AG10803 (cell line): ENCODE measurements at regions not wholly inside any gene's neighbourhood (a gene's known extent, or its start where the extent isn't known, plus 50 kb on each side); places are given as distances from the start of the nearest gene placed in this dataset.
A peak's percentile ranks its signal among the peaks of the same experiment; 100 is the strongest.

Experiments
- DNase-seq: peaks from one replicate; pipeline ENCODE4 v3.0.0; 2010; ENCODE audit warnings: low read depth
- H3K4me3 ChIP-seq: 2 replicates; pipeline ENCODE4 v1.5.1; 2011; ENCODE audit warnings: mild to moderate bottlenecking, low read length, control low read depth
- CTCF ChIP-seq: conservative IDR thresholded peaks from 2 replicates; pipeline ENCODE4 v1.5.1; 2011; ENCODE audit warnings: mild to moderate bottlenecking, low read length, control low read depth, inconsistent platforms

GRCh38 chr2:217220228-217221013, 360.6 kb upstream of the TNP1 start:
- peak; percentile 14 for DNase-seq
- no peak overlapping the region for H3K4me3 ChIP-seq
- TF ChIP-seq CTCF: no peak

- TF ChIP-seq CTCF: no peak
- H3K4me3 ChIP-seq: no peak overlapping the region
- peak; percentile 35 for DNase-seq
These were observed 359.3 kb upstream of the TNP1 start for GRCh38 chr2:217219164-217219520.

GRCh38 chr2:217218269-217219163, 358.7 kb upstream of the TNP1 start:
- no peak overlapping the region for H3K4me3 ChIP-seq
- TF ChIP-seq CTCF: no peak
- peak; percentile 53 for DNase-seq

- no peak for DNase-seq
- H3K4me3 ChIP-seq: no peak overlapping the region
- no peak for TF ChIP-seq CTCF
These were observed 357.1 kb upstream of the TNP1 start for GRCh38 chr2:217216982-217217381.

GRCh38 chr2:217216316-217216715, 356.5 kb upstream of the TNP1 start:
- no peak for TF ChIP-seq CTCF
- DNase-seq: no peak
- no peak overlapping the region for H3K4me3 ChIP-seq

- no peak for DNase-seq
These were observed 356.0 kb upstream of the TNP1 start for GRCh38 chr2:217215877-217216276.

More at GRCh38 chr2:217215877-217216276, 356.0 kb upstream of the TNP1 start:
- H3K4me3 ChIP-seq: no peak overlapping the region
- no peak for TF ChIP-seq CTCF
